CD4-positive, alpha-beta T cell (primary cell): ENCODE measurements at regions not wholly inside any gene's neighbourhood (a gene's known extent, or its start where the extent isn't known, plus 50 kb on each side); places are given as distances from the start of the nearest gene placed in this dataset.

Experiments
- ATAC-seq: fragments of 200-7000 bp; cut with Tn5 transposase; one replicate; pipeline ENCODE4 v1.10.0; 2022; ENCODE audit warnings: mild to moderate bottlenecking; ENCODE audit not compliant: poor library complexity
- CTCF ChIA-PET: fragments of 350-600 bp; sonication (Branson Sonifier 250); formaldehyde crosslinking; loops from one replicate; lab custom pipeline; 2021; ENCODE audit warnings: antibody characterized with exemption, inconsistent platforms; lab: Charles Lee
- POLR2A ChIA-PET: fragments of 350-600 bp; sonication (Branson Sonifier 250); formaldehyde crosslinking; loops from one replicate; lab custom pipeline; 2021; ENCODE audit warnings: antibody characterized with exemption, inconsistent platforms; lab: Charles Lee
- DNase-seq, 14 experiments: peaks; one replicate each; pipeline ENCODE4 v3.0.0-alpha.2; 2013 to 2020; ENCODE audit warnings: mixed read lengths in 2 of 14
- H3K27ac ChIP-seq, 2 donors: one replicate each; pipeline versions ENCODE4 v1.5.1 to v1.7.0; 2013; ENCODE audit warnings: low read length in 2 of 2, low read depth in 1 of 2, mild to moderate bottlenecking in 1 of 2
- H3K27me3 ChIP-seq, 2 experiments: 1 replicate in 1 of 2; 2 replicates in 1 of 2; pipeline versions ENCODE4 v1.6.1 to v1.7.0; 2013; ENCODE audit warnings: low read length in 2 of 2, control low read depth in 1 of 2, mild to moderate bottlenecking in 1 of 2, moderate library complexity in 1 of 2; ENCODE audit not compliant: insufficient read depth in 2 of 2, control insufficient read depth in 1 of 2
- H3K36me3 ChIP-seq: one replicate; pipeline ENCODE4 v1.6.1; 2013; ENCODE audit warnings: low read length, control low read depth; ENCODE audit not compliant: insufficient read depth
- H3K4me1 ChIP-seq: one replicate; pipeline ENCODE4 v1.6.1; 2013; ENCODE audit warnings: low read length, control low read depth; ENCODE audit not compliant: insufficient read depth
- H3K4me3 ChIP-seq: one replicate; pipeline ENCODE4 v1.5.1; 2013; ENCODE audit warnings: mild to moderate bottlenecking, low read length, moderate library complexity
- H3K9me3 ChIP-seq, 2 experiments: 1 replicate in 1 of 2; 2 replicates in 1 of 2; pipeline versions ENCODE4 v1.6.1 to v1.7.0; 2013; ENCODE audit warnings: low read length in 2 of 2, mild to moderate bottlenecking in 2 of 2, control low read depth in 1 of 2, moderate library complexity in 1 of 2; ENCODE audit not compliant: control insufficient read depth in 1 of 2, insufficient read depth in 1 of 2
- H3K27ac Mint-ChIP-seq: one replicate; pipeline ENCODE4 v1.8.0; 2020; ENCODE audit warnings: mixed read lengths
- H3K27me3 Mint-ChIP-seq: one replicate; pipeline ENCODE4 v1.8.0; 2021; ENCODE audit warnings: mixed read lengths
- H3K36me3 Mint-ChIP-seq: one replicate; pipeline ENCODE4 v1.8.0; 2021; ENCODE audit warnings: low read depth, mixed read lengths
- H3K4me1 Mint-ChIP-seq: one replicate; pipeline ENCODE4 v1.8.0; 2021; ENCODE audit warnings: low read depth, mixed read lengths
- H3K4me3 Mint-ChIP-seq: one replicate; pipeline ENCODE4 v1.8.0; 2020; ENCODE audit warnings: mild to moderate bottlenecking, mixed read lengths
- H3K9me3 Mint-ChIP-seq: one replicate; pipeline ENCODE4 v1.8.0; 2020; ENCODE audit warnings: mixed read lengths
- CTCF ChIP-seq: fragments of 200-600 bp; IDR thresholded peaks from one replicate; pipeline ENCODE4 v1.8.0; 2022; ENCODE audit warnings: antibody characterized with exemption, mild to moderate bottlenecking
- intact Hi-C, 2 experiments: fragments of 100-400 bp; cut with DNase I in 1 of 2; cut with micrococcal nuclease in 1 of 2; formaldehyde crosslinking; loops; one replicate each; pipeline versions ENCODE4 v1.15.1 to v1.9.0; 2023 to 2025; cut with DNase I, micrococcal nuclease

DNA sequence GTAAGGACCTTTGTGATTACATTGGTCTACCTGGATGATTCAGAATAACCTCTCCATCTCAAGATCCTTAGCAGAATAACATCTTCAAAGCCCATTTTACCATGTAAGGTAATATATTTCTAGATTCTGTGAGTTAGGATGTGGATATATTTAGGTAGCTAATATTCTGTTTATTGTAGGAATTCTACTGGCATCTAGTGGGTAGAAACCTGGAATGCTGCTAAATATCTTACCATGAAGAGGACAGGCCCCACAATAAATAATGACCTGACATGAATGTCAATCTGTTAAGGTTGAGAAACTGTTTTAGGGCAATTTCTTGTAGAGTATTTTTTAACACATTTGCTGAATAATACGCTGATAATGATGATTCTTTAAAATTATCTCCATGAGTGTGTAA lies 426.8 kb downstream of the MAN2A1 start:
- Mint-ChIP-seq H3K4me3 (no peak overlapping the region), H3K27me3 (no peaks in the 10 kb centered on the region), H3K4me1 (no peaks in the 10 kb centered on the region), H3K36me3 (no peaks in the 10 kb centered on the region), H3K9me3 (peaks cover 16% of the 10 kb centered on the region), H3K27ac (no peak overlapping the region)
- intact Hi-C loops, result no loop called here
- Histone ChIP-seq H3K27me3 (no peaks in the 10 kb centered on the region), H3K4me3 (no peak overlapping the region), H3K9me3 (no peaks in the 10 kb centered on the region), H3K27ac (no peak overlapping the region), H3K36me3 (no peaks in the 10 kb centered on the region), H3K4me1 (no peaks in the 10 kb centered on the region)
- no peak for TF ChIP-seq CTCF
- CTCF ChIA-PET, result no interaction called here
- DNase-seq, result no peak
- no peak for ATAC-seq
- POLR2A ChIA-PET, result no interaction called here

- no peaks in the 10 kb centered on the region for H3K4me1 Mint-ChIP-seq
- H3K9me3 ChIP-seq, result peaks cover 9 to 13% of the 10 kb centered on the region in 2 experiments
- ChIA-PET CTCF (no interaction called here), POLR2A (no interaction called here)
- H3K4me3 Mint-ChIP-seq, result no peak overlapping the region
- H3K4me1 ChIP-seq, result no peaks in the 10 kb centered on the region
- intact Hi-C loops, result no loop called here
- no peak for TF ChIP-seq CTCF
- no peaks in the 10 kb centered on the region for H3K36me3 Mint-ChIP-seq
- ATAC-seq, result no peak
- H3K27ac Mint-ChIP-seq, result no peak overlapping the region
- no peaks in the 10 kb centered on the region for H3K27me3 ChIP-seq
- H3K27ac ChIP-seq, result no peak overlapping the region
- H3K9me3 Mint-ChIP-seq, result peaks cover 8% of the 10 kb centered on the region
- H3K4me3 ChIP-seq, result no peak overlapping the region
- no peaks in the 10 kb centered on the region for H3K27me3 Mint-ChIP-seq
- no peaks in the 10 kb centered on the region for H3K36me3 ChIP-seq
- no peak for DNase-seq
These were observed 445.5 kb downstream of the MAN2A1 start for GRCh38 chr5:110134963-110135935.

DNA sequence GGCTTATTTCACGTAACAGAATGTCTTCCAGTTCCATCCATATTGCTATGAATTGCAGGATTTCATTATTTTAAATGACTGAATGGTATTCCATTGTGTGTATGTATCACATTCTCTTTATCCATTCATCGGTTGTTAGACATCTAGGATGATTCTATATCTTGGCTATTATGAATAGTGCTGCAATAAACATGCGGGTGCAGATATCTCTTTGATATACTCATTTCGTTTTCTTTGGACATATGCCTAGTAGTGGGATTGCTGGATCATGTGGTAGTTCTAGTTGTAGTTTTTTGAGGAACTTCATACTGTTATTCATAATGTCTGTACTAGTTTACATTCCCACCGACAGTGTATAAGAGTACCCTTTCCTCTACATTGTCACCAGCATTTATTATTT lies 460.5 kb downstream of the MAN2A1 start:
- CTCF ChIA-PET, result no interaction called here

More for the DNA sequence above, 460.5 kb downstream of the MAN2A1 start:
- H3K4me3 ChIP-seq, result no peak overlapping the region
- no peak for TF ChIP-seq CTCF
- Mint-ChIP-seq H3K36me3 (no peaks in the 10 kb centered on the region), H3K27ac (no peak overlapping the region), H3K4me3 (no peak overlapping the region), H3K9me3 (no peaks in the 10 kb centered on the region), H3K27me3 (no peaks in the 10 kb centered on the region), H3K4me1 (peaks cover 5% of the 10 kb centered on the region)
- no peaks in the 10 kb centered on the region for H3K27me3 ChIP-seq
- ATAC-seq (no peak), DNase-seq (no peak)
- no peaks in the 10 kb centered on the region for H3K36me3 ChIP-seq
- no peak overlapping the region for H3K27ac ChIP-seq
- POLR2A ChIA-PET, result no interaction called here
- no peaks in the 10 kb centered on the region for H3K4me1 ChIP-seq
- intact Hi-C loops, result no loop called here
- H3K9me3 ChIP-seq, result no peaks in the 10 kb centered on the region
